Fibroblast of skin of right quadriceps (primary cell): ENCODE measurements at regions not wholly inside any gene's neighbourhood (a gene's known extent, or its start where the extent isn't known, plus 50 kb on each side); places are given as distances from the start of the nearest gene placed in this dataset.

Experiments used
- DNase-seq: peaks from one replicate; pipeline ENCODE4 v3.0.0-alpha.2; 2013

GRCh38 chr1:116232989-116233514 lies 121.9 kb downstream of the MAB21L3 start:
- no peak for DNase-seq

GRCh38 chr1:116234429-116234828 lies 123.2 kb downstream of the MAB21L3 start:
- DNase-seq = no peak

GRCh38 chr1:116239916-116240315 lies 128.7 kb downstream of the MAB21L3 start:
- DNase-seq = no peak

- DNase-seq = no peak
These were observed 130.3 kb upstream of the ATP1A1 start for GRCh38 chr1:116242741-116243140.

- DNase-seq = no peak
These were observed 129.6 kb upstream of the ATP1A1 start for GRCh38 chr1:116243333-116244054.

GRCh38 chr1:116246174-116246573 lies 126.9 kb upstream of the ATP1A1 start:
- no peak for DNase-seq

- DNase-seq = no peak
These were observed 120.8 kb upstream of the ATP1A1 start for GRCh38 chr1:116252271-116252670.

- DNase-seq = no peak
These were observed 120.3 kb upstream of the ATP1A1 start for GRCh38 chr1:116252785-116253184.

- no peak for DNase-seq
These were observed 119.3 kb upstream of the ATP1A1 start for GRCh38 chr1:116253566-116254382.

- no peak for DNase-seq
These were observed 118.3 kb upstream of the ATP1A1 start for GRCh38 chr1:116254776-116255175.

- DNase-seq = no peak
These were observed 117.4 kb upstream of the ATP1A1 start for GRCh38 chr1:116255486-116256285.

GRCh38 chr1:116256286-116256649 lies 116.8 kb upstream of the ATP1A1 start:
- no peak for DNase-seq

- no peak for DNase-seq
These were observed 116.2 kb upstream of the ATP1A1 start for GRCh38 chr1:116256875-116257274.

- no peak for DNase-seq
These were observed 115.7 kb upstream of the ATP1A1 start for GRCh38 chr1:116257341-116257767.

- no peak for DNase-seq
These were observed 115.2 kb upstream of the ATP1A1 start for GRCh38 chr1:116257836-116258235.

GRCh38 chr1:116258668-116259419 lies 114.2 kb upstream of the ATP1A1 start:
- DNase-seq = no peak

GRCh38 chr1:116259663-116260062 lies 113.4 kb upstream of the ATP1A1 start:
- no peak for DNase-seq

GRCh38 chr1:116260115-116260514 lies 112.9 kb upstream of the ATP1A1 start:
- no peak for DNase-seq

GRCh38 chr1:116260621-116261020 lies 112.4 kb upstream of the ATP1A1 start:
- no peak for DNase-seq

- no peak for DNase-seq
These were observed 111.8 kb upstream of the ATP1A1 start for GRCh38 chr1:116261227-116261626.

GRCh38 chr1:116262207-116262994 lies 110.6 kb upstream of the ATP1A1 start:
- DNase-seq = no peak

GRCh38 chr1:116262995-116263385 lies 110.1 kb upstream of the ATP1A1 start:
- no peak for DNase-seq
